Cardiac muscle cell (in vitro differentiated cells and primary cell): ENCODE measurements at regions not wholly inside any gene's neighbourhood (a gene's known extent, or its start where the extent isn't known, plus 50 kb on each side); places are given as distances from the start of the nearest gene placed in this dataset.

Experiments
- DNase-seq, 2 donors: peaks; one replicate each; pipeline versions ENCODE4 v3.0.0 to v3.0.0-alpha.2; 2010 to 2017; ENCODE audit warnings: low read depth in 1 of 2, low spot score in 1 of 2
- H3K27ac ChIP-seq: fragments of 200-600 bp; sonication (generic); 2 replicates; pipeline ENCODE4 v1.5.1; 2016
- H3K27me3 ChIP-seq: fragments of 200-600 bp; sonication (generic); 2 replicates; pipeline ENCODE4 v1.6.0; 2016; ENCODE audit warnings: control low read depth
- H3K36me3 ChIP-seq: fragments of 200-600 bp; sonication (generic); 2 replicates; pipeline ENCODE4 v1.5.1; 2016; ENCODE audit warnings: control low read depth
- H3K4me1 ChIP-seq: fragments of 200-600 bp; sonication (generic); 2 replicates; pipeline ENCODE4 v1.8.1; 2017; ENCODE audit warnings: low read depth, mild to moderate bottlenecking, mixed run types
- H3K4me3 ChIP-seq: fragments of 200-600 bp; sonication (generic); 2 replicates; pipeline ENCODE4 v1.5.1; 2016; ENCODE audit warnings: mild to moderate bottlenecking
- H3K9me3 ChIP-seq: fragments of 200-600 bp; sonication (generic); 2 replicates; pipeline ENCODE4 v1.5.1; 2017; ENCODE audit warnings: low read depth, mild to moderate bottlenecking, control low read depth
- CTCF ChIP-seq: IDR thresholded peaks from 2 replicates; pipeline ENCODE4 v1.5.1; 2012; ENCODE audit warnings: low read depth, mild to moderate bottlenecking, low read length

GRCh38 chr1:14143777-14144176, 443.8 kb downstream of the PRDM2 start:
- Histone ChIP-seq H3K27ac (no peak overlapping the region), H3K4me1 (peaks cover 4% of the 10 kb centered on the region), H3K9me3 (no peaks in the 10 kb centered on the region), H3K27me3 (no peaks in the 10 kb centered on the region), H3K36me3 (no peaks in the 10 kb centered on the region), H3K4me3 (no peak overlapping the region)
- no peak for DNase-seq
- no peak for TF ChIP-seq CTCF

- TF ChIP-seq CTCF = no peak
- H3K27ac ChIP-seq = no peak overlapping the region
- no peaks in the 10 kb centered on the region for H3K27me3 ChIP-seq
- no peaks in the 10 kb centered on the region for H3K9me3 ChIP-seq
- H3K4me3 ChIP-seq = no peak overlapping the region
- H3K36me3 ChIP-seq = no peaks in the 10 kb centered on the region
- H3K4me1 ChIP-seq = no peaks in the 10 kb centered on the region
- no peak for DNase-seq
Observed at GRCh38 chr1:14148526-14148925, 448.5 kb downstream of the PRDM2 start.

- no peak for DNase-seq
- Histone ChIP-seq H3K27me3 (no peaks in the 10 kb centered on the region), H3K27ac (no peak overlapping the region), H3K9me3 (no peaks in the 10 kb centered on the region), H3K4me3 (no peak overlapping the region), H3K36me3 (no peaks in the 10 kb centered on the region), H3K4me1 (no peaks in the 10 kb centered on the region)
- no peak for TF ChIP-seq CTCF
Observed at GRCh38 chr1:14149431-14149830, 449.1 kb upstream of the KAZN start.

- TF ChIP-seq CTCF = no peak
- Histone ChIP-seq H3K9me3 (no peaks in the 10 kb centered on the region), H3K36me3 (no peaks in the 10 kb centered on the region), H3K4me3 (no peak overlapping the region), H3K27me3 (no peaks in the 10 kb centered on the region), H3K4me1 (no peaks in the 10 kb centered on the region), H3K27ac (no peak overlapping the region)
- no peak for DNase-seq
Observed at GRCh38 chr1:14156543-14156942, 441.9 kb upstream of the KAZN start.

- H3K4me3 ChIP-seq = no peak overlapping the region
- H3K9me3 ChIP-seq = no peaks in the 10 kb centered on the region
- H3K27ac ChIP-seq = no peak overlapping the region
- TF ChIP-seq CTCF = no peak
- H3K27me3 ChIP-seq = no peaks in the 10 kb centered on the region
- H3K36me3 ChIP-seq = no peaks in the 10 kb centered on the region
- no peaks in the 10 kb centered on the region for H3K4me1 ChIP-seq
- no peak for DNase-seq
Observed at GRCh38 chr1:14160781-14161180, 437.7 kb upstream of the KAZN start.

- no peaks in the 10 kb centered on the region for H3K36me3 ChIP-seq
- H3K27me3 ChIP-seq = no peaks in the 10 kb centered on the region
- no peak for DNase-seq
- no peak overlapping the region for H3K4me3 ChIP-seq
- no peaks in the 10 kb centered on the region for H3K4me1 ChIP-seq
- no peak overlapping the region for H3K27ac ChIP-seq
- no peak for TF ChIP-seq CTCF
- H3K9me3 ChIP-seq = no peaks in the 10 kb centered on the region
Observed at GRCh38 chr1:14163246-14163645, 435.2 kb upstream of the KAZN start.
